Duodenal mucosa (tissue), 2 donors: ENCODE measurements at regions not wholly inside any gene's neighbourhood (a gene's known extent, or its start where the extent isn't known, plus 50 kb on each side); places are given as distances from the start of the nearest gene placed in this dataset.

Experiments used
- H3K27ac ChIP-seq: one replicate; pipeline ENCODE4 v1.7.0; 2013; ENCODE audit warnings: low read depth, low read length
- H3K27me3 ChIP-seq, 2 donors: one replicate each; pipeline ENCODE4 v1.7.0; 2013; ENCODE audit warnings: low read length in 2 of 2, control low read depth in 1 of 2; ENCODE audit not compliant: insufficient read depth in 2 of 2, control insufficient read depth in 1 of 2
- H3K36me3 ChIP-seq, 2 donors: one replicate each; pipeline ENCODE4 v1.7.0; 2013; ENCODE audit warnings: low read length in 2 of 2, control low read depth in 1 of 2; ENCODE audit not compliant: insufficient read depth in 2 of 2, control insufficient read depth in 1 of 2
- H3K4me1 ChIP-seq, 2 donors: one replicate each; pipeline ENCODE4 v1.7.0; 2013; ENCODE audit warnings: low read length in 2 of 2, control low read depth in 1 of 2; ENCODE audit not compliant: insufficient read depth in 2 of 2, control insufficient read depth in 1 of 2
- H3K4me3 ChIP-seq, 2 donors: one replicate each; pipeline ENCODE4 v1.7.0; 2013; ENCODE audit warnings: low read length in 2 of 2, low read depth in 1 of 2
- H3K9ac ChIP-seq, 2 donors: one replicate each; pipeline ENCODE4 v1.7.0; 2013; ENCODE audit warnings: low read length in 2 of 2, low read depth in 1 of 2
- H3K9me3 ChIP-seq, 2 donors: one replicate each; pipeline ENCODE4 v1.7.0; 2013; ENCODE audit warnings: low read length in 2 of 2, control low read depth in 1 of 2; ENCODE audit not compliant: control insufficient read depth in 1 of 2

GRCh38 chr10:130744631-130745030, 566.9 kb downstream of the TCERG1L start:
- Histone ChIP-seq H3K4me1 (no peaks in the 10 kb centered on the region), H3K27me3 (no peaks in the 10 kb centered on the region), H3K27ac (no peak overlapping the region), H3K9ac (no peak overlapping the region), H3K4me3 (no peak overlapping the region), H3K9me3 (no peaks in the 10 kb centered on the region), H3K36me3 (no peaks in the 10 kb centered on the region)

GRCh38 chr10:130745251-130745650, 566.3 kb downstream of the TCERG1L start:
- H3K9me3 ChIP-seq: no peaks in the 10 kb centered on the region
- no peak overlapping the region for H3K27ac ChIP-seq
- no peaks in the 10 kb centered on the region for H3K36me3 ChIP-seq
- H3K4me3 ChIP-seq: no peak overlapping the region
- H3K9ac ChIP-seq: no peak overlapping the region
- no peaks in the 10 kb centered on the region for H3K4me1 ChIP-seq
- no peaks in the 10 kb centered on the region for H3K27me3 ChIP-seq

- H3K9me3 ChIP-seq: no peaks in the 10 kb centered on the region
- H3K27ac ChIP-seq: no peak overlapping the region
- H3K4me3 ChIP-seq: no peak overlapping the region
- no peak overlapping the region for H3K9ac ChIP-seq
- no peaks in the 10 kb centered on the region for H3K4me1 ChIP-seq
- H3K27me3 ChIP-seq: no peaks in the 10 kb centered on the region
- no peaks in the 10 kb centered on the region for H3K36me3 ChIP-seq
Measured at GRCh38 chr10:130745821-130746220, 565.7 kb downstream of the TCERG1L start.

- Histone ChIP-seq H3K9ac (no peak overlapping the region), H3K36me3 (no peaks in the 10 kb centered on the region), H3K4me1 (no peaks in the 10 kb centered on the region), H3K27ac (no peak overlapping the region), H3K27me3 (no peaks in the 10 kb centered on the region), H3K4me3 (no peak overlapping the region), H3K9me3 (no peaks in the 10 kb centered on the region)
Measured at GRCh38 chr10:130746311-130746710, 565.2 kb downstream of the TCERG1L start.

- no peaks in the 10 kb centered on the region for H3K36me3 ChIP-seq
- no peak overlapping the region for H3K9ac ChIP-seq
- no peaks in the 10 kb centered on the region for H3K9me3 ChIP-seq
- H3K27me3 ChIP-seq: no peaks in the 10 kb centered on the region
- no peak overlapping the region for H3K4me3 ChIP-seq
- H3K27ac ChIP-seq: no peak overlapping the region
- no peaks in the 10 kb centered on the region for H3K4me1 ChIP-seq
Measured at GRCh38 chr10:130747356-130747755, 564.2 kb downstream of the TCERG1L start.

GRCh38 chr10:130747946-130748345, 563.6 kb downstream of the TCERG1L start:
- Histone ChIP-seq H3K9ac (no peak overlapping the region), H3K36me3 (no peaks in the 10 kb centered on the region), H3K27ac (no peak overlapping the region), H3K4me3 (no peak overlapping the region), H3K9me3 (no peaks in the 10 kb centered on the region), H3K4me1 (no peaks in the 10 kb centered on the region), H3K27me3 (no peaks in the 10 kb centered on the region)

GRCh38 chr10:130748409-130749057, 563.0 kb downstream of the TCERG1L start:
- no peaks in the 10 kb centered on the region for H3K4me1 ChIP-seq
- no peaks in the 10 kb centered on the region for H3K36me3 ChIP-seq
- no peak overlapping the region for H3K9ac ChIP-seq
- H3K27ac ChIP-seq: no peak overlapping the region
- H3K9me3 ChIP-seq: no peaks in the 10 kb centered on the region
- H3K27me3 ChIP-seq: no peaks in the 10 kb centered on the region
- H3K4me3 ChIP-seq: no peak overlapping the region

- Histone ChIP-seq H3K9ac (no peak overlapping the region), H3K9me3 (no peaks in the 10 kb centered on the region), H3K4me1 (no peaks in the 10 kb centered on the region), H3K27ac (no peak overlapping the region), H3K4me3 (no peak overlapping the region), H3K36me3 (no peaks in the 10 kb centered on the region), H3K27me3 (no peaks in the 10 kb centered on the region)
Measured at GRCh38 chr10:130749911-130750310, 561.6 kb downstream of the TCERG1L start.

GRCh38 chr10:130750441-130750840, 561.1 kb downstream of the TCERG1L start:
- Histone ChIP-seq H3K36me3 (no peaks in the 10 kb centered on the region), H3K27ac (no peak overlapping the region), H3K9me3 (no peaks in the 10 kb centered on the region), H3K9ac (no peak overlapping the region), H3K27me3 (no peaks in the 10 kb centered on the region), H3K4me1 (no peaks in the 10 kb centered on the region), H3K4me3 (no peak overlapping the region)

GRCh38 chr10:130751106-130751840, 560.2 kb downstream of the TCERG1L start:
- H3K27ac ChIP-seq: no peak overlapping the region
- H3K36me3 ChIP-seq: no peaks in the 10 kb centered on the region
- H3K27me3 ChIP-seq: no peaks in the 10 kb centered on the region
- no peak overlapping the region for H3K4me3 ChIP-seq
- H3K9me3 ChIP-seq: no peaks in the 10 kb centered on the region
- no peak overlapping the region for H3K9ac ChIP-seq
- H3K4me1 ChIP-seq: no peaks in the 10 kb centered on the region
